Mononuclear cell (primary cell): ENCODE measurements at regions not wholly inside any gene's neighbourhood (a gene's known extent, or its start where the extent isn't known, plus 50 kb on each side); places are given as distances from the start of the nearest gene placed in this dataset.

ENCODE experiments used
- H3K27me3 ChIP-seq: 2 replicates; pipeline ENCODE4 v1.6.0; 2011; ENCODE audit warnings: low read length, control low read depth; ENCODE audit not compliant: insufficient read depth
- H3K4me1 ChIP-seq: 2 replicates; pipeline ENCODE4 v1.5.1; 2011; ENCODE audit warnings: mild to moderate bottlenecking, low read length, control low read depth; ENCODE audit not compliant: insufficient read depth
- H3K4me3 ChIP-seq: 2 replicates; pipeline ENCODE4 v1.5.1; 2011; ENCODE audit warnings: mild to moderate bottlenecking, low read length, moderate library complexity
- H3K9me3 ChIP-seq: 2 replicates; pipeline ENCODE4 v1.5.1; 2011; ENCODE audit warnings: low read depth, mild to moderate bottlenecking, control low read depth, low read length

DNA sequence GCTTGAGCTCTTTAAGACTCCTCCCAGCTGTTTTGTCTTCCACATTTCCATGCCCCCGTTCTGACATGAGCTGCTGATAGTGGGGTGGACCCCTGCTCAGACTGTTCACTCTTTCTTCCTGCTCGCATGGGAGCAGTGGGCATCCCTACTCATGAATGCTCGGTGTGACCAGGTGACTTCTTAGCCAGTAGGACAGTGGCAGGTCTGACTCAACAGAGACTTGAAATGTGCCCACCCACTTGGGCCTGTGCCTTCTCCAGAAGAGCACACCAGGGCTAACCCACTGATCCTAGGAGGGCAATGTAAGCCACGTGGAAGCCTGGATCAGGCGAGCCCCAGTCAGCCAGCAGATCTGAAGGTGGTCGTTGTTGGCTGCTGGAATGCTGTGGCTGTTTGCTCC is 582.0 kb downstream of the QKI start:
- peaks cover 5% of the 10 kb centered on the region for H3K27me3 ChIP-seq
- no peaks in the 10 kb centered on the region for H3K4me1 ChIP-seq
- H3K4me3 ChIP-seq: no peak overlapping the region
- H3K9me3 ChIP-seq: no peaks in the 10 kb centered on the region

DNA sequence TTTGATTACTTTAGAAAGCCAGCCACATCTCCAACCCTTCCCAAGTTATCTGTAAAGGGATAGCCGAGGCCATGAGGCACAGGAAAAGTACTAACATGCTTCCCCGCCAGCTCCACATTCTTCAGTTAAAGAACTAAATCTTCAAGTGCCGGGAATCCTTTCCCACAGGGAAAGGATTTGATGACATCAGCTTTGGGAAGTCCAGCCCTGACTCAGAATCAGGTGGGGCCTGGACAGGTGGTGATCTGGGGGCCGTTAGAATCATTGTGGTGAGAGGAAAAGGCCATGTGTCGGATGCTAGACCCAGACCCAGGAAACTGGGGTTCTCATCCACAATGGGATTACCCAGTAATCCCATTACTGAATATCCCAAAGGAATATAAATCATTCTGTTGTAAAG is 580.0 kb downstream of the QKI start:
- Histone ChIP-seq H3K9me3 (no peaks in the 10 kb centered on the region), H3K27me3 (peaks cover 3% of the 10 kb centered on the region), H3K4me1 (no peaks in the 10 kb centered on the region), H3K4me3 (no peak overlapping the region)

DNA sequence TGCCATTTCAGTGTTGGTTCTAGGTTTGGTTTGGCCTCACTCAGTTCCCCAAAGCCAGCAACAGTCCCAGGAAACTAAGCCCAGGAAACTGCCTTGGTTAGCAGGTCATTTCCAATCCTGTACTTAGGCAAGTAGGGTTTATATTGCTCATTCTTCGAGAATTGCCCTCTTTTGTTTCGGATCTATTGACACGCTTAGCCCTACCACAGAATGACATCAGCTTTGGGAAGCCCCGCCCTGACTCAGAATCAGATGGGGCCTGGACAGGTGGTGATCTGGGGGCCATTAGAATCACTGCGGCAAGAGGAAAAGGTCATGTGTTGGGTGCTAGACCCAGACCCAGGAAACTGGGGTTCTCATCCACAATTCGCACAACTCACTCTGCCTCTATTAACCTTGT is 578.2 kb downstream of the QKI start:
- Histone ChIP-seq H3K9me3 (no peaks in the 10 kb centered on the region), H3K4me1 (no peaks in the 10 kb centered on the region), H3K4me3 (no peak overlapping the region), H3K27me3 (no peaks in the 10 kb centered on the region)

DNA sequence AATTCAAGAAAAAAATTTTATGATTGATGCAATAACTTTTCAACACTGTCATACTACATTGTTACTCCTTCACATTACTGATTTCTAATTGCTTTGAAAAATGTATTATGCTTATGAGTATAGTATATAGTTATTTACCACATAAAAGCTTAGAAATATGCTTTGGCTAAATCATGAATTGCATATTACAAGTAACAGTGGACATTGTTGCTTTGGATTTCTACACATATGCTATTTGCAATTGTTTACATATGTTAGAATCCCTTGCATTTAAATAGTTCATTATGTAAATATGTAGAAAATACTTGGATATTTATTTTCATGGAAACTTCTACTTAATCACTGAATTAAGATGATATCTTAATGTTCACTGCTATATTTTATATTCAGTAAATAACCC is 577.5 kb downstream of the QKI start:
- Histone ChIP-seq H3K9me3 (no peaks in the 10 kb centered on the region), H3K4me1 (no peaks in the 10 kb centered on the region), H3K4me3 (no peak overlapping the region), H3K27me3 (no peaks in the 10 kb centered on the region)

DNA sequence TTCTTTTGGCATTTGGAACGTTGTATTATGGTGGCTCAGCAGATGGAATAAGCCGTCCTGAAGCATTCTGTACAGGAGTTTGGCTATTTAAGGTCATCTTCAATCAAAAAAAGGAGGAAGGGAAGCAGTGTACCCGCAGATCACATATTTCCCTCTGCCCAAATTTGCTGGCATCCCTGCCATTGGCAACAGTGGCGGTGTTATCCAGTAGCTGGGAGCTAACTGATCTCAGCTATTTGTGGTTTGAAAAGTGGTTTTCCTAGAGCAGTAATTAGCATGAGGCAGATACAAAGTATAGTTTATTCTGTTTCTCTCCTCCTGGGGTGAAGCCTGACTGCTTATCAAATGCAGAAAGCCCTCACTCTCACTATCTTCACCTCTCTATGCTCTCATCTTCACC is 576.8 kb downstream of the QKI start:
- Histone ChIP-seq H3K4me3 (no peak overlapping the region), H3K4me1 (no peaks in the 10 kb centered on the region)

DNA sequence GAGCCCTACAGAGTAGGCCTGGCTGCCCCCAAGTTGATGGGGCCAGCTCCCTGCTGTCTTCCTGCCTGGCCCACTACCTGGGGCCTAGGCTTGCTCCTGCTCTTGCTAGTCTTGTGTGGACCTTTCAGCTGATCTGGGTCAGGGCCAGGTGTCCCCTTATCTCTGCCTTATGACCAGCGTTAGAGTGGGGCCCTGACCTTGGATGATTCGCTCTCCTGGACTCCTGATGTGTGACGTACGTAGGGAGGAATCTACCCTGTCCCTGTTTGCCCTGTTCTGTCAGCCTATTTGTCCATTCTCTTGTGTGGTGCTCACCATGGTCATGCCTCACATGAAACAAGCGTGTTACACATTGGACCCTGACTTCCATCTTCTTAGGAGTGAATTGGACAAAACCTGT is 571.8 kb downstream of the QKI start:
- H3K27me3 ChIP-seq: no peaks in the 10 kb centered on the region
- no peaks in the 10 kb centered on the region for H3K4me1 ChIP-seq
- no peak overlapping the region for H3K4me3 ChIP-seq
- H3K9me3 ChIP-seq: no peaks in the 10 kb centered on the region

More for the DNA sequence above, 576.8 kb downstream of the QKI start:
- Histone ChIP-seq H3K9me3 (no peaks in the 10 kb centered on the region), H3K27me3 (no peaks in the 10 kb centered on the region)

DNA sequence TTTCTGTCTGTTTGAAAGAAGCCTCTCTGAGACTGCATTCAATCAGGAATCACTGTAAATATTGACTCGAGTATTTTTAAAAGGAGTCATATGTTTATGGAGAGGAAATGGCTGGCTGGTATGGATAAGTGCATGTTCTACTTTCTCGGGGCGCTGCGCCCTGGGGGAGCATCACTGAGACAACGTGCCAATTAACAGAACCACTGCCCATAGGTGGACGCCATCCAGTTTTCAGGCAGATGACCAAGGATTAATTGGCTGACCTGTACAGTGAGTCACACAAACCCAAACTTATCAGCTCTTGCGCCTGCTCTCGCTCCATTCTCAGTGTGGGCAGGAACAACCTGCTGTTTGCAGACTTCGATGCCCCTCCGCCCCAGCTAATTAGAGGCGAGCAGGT is 571.2 kb downstream of the QKI start:
- no peak overlapping the region for H3K4me3 ChIP-seq
- H3K9me3 ChIP-seq: no peaks in the 10 kb centered on the region
- no peaks in the 10 kb centered on the region for H3K27me3 ChIP-seq
- H3K4me1 ChIP-seq: no peaks in the 10 kb centered on the region

DNA sequence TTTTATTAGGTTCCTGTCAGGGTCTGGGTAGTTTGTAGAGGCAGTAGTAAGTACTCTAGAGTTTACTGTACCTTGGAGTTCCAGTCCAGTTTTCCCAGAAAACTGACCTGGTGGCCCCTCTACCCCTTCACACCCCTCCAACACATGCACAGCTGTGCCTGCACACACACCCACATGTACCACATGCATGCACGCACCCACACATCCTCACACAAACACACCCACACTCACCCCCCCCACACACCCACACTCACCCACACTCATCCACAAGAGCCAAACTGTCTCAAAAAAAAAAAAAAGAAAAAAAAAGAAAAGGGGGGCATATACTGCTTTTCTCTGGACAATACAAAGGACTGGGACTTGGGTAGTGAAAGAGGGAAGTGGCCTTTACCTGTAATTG is 570.5 kb downstream of the QKI start:
- no peaks in the 10 kb centered on the region for H3K9me3 ChIP-seq
- no peaks in the 10 kb centered on the region for H3K27me3 ChIP-seq
- no peaks in the 10 kb centered on the region for H3K4me1 ChIP-seq
- H3K4me3 ChIP-seq: no peak overlapping the region

DNA sequence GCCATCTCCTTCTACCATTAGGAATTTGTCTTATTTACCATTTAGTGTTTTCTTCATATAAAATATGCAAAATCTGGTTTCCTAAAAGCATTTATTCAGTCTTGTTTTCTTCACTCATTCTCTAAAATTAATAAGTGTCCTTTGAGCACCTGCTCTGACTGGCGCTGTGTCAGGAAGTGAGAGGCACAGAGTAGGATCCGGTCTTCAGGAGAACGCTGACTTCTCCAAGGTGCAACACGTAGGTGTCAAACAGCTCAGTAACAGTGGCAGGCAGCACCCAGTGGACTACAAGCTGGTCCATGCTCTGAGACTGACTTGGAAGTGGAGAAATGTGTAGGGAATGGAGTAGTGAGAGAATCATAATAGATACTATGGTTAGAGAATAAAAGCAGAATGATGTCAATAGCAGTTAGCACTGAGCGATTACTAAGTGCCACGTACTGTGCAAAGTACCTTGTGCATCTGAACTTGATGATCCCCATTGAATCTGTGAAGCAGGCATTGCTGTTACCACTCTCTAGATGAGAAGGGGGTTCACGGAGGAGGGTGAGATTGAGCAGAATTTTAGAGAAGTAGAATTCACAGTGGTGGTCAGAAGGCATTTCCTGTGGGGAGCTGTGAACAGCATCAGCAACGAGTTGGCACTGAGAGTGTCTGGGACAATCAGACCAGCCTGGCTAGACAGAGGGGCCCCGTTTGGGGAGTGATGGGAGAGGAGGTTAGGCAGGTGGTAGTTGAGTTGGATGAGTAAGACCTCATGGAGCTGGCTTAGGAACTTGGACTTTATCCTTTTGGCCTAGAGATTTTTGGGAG is 569.8 kb downstream of the QKI start:
- Histone ChIP-seq H3K4me3 (no peak overlapping the region), H3K9me3 (no peaks in the 10 kb centered on the region), H3K4me1 (no peaks in the 10 kb centered on the region), H3K27me3 (no peaks in the 10 kb centered on the region)

DNA sequence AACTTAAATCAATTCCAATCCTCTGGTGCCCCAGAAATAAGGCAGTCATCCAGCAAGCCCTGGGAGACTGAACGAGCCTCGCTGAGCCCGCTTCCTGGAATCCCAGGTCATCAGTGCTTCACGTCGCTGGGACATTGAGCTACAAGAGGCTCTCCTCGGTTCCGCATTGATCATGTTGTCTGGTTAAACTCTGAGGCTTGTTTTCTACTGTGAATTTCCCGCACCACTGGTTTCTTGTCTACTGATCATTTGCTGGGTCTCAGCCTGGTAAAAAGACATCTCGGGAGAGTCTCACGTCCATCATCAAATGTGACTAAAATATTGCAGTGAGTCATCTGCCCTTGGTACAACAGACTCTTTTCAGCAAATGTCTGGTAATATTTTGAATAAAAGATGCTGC is 569.2 kb downstream of the QKI start:
- H3K4me1 ChIP-seq: no peaks in the 10 kb centered on the region

DNA sequence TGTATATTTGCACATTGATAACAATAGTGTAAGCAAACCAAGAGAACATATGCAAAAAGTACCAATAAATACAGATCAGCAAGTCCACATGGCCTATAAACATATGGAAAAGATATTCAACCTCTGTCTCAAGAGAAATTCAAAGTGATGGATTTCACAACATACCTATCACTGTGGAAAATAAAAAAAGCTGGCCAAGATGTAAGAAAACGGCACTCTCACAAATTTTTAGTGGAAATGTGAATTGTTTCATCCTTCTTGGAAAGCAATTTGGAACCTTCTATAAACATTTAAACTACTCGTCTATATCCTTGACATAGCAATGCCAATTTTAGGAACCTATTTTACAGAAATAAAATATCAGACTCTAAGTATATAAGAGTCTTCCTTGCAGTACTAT is 559.8 kb downstream of the QKI start:
- no peak overlapping the region for H3K4me3 ChIP-seq
- H3K27me3 ChIP-seq: no peaks in the 10 kb centered on the region
- no peaks in the 10 kb centered on the region for H3K9me3 ChIP-seq
- no peaks in the 10 kb centered on the region for H3K4me1 ChIP-seq

More for the DNA sequence above, 569.2 kb downstream of the QKI start:
- Histone ChIP-seq H3K4me3 (no peak overlapping the region), H3K27me3 (no peaks in the 10 kb centered on the region), H3K9me3 (no peaks in the 10 kb centered on the region)

DNA sequence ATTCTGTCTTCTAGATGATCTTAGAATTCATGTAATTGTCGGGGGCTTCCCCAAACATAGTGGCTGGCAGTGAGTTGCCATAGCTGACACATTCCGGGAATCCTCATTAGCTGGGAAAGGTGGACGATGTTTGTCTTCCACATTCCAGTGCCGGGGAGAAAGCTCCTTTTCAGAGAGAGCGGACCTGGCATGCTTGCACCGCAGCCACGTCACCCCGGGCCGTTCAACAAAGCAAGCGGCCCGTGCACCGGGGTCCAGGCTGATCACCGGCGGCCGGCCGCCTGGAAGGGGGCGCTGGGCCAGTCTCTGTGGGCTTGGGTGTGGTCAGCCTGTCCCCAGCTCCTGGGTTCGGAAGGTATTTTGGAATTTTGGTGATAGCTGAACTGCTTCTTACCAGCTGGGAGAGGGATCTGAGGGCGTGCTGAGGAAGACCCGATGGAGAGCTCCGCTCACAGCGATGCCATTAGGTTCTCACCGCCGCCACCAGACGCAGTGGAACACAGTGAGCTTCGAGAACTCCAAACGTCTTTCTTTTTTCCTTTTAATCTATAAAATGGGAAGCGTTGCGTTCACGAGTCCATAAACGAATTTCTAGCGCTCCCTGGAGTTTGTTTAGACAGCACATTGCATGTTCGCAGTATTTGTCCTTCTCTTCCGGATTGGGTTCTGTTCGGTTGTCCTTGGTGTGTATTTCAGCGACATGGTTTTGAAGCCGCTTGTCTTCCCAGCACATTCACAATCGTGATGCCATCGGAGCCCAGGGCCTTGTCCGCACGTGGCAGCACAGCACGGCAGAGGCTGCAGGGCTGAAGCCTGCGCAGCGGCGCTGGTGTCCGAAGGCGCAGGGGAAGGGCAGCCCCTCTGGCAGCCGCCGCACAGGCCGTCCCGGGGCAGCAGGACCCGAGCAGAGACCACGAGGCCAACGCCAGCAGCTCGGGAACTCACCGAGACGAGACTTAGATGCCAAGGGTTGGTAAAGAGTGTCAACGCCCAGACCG is 557.6 kb downstream of the QKI start:
- Histone ChIP-seq H3K27me3 (no peaks in the 10 kb centered on the region), H3K9me3 (no peaks in the 10 kb centered on the region), H3K4me3 (no peak overlapping the region), H3K4me1 (no peaks in the 10 kb centered on the region)

DNA sequence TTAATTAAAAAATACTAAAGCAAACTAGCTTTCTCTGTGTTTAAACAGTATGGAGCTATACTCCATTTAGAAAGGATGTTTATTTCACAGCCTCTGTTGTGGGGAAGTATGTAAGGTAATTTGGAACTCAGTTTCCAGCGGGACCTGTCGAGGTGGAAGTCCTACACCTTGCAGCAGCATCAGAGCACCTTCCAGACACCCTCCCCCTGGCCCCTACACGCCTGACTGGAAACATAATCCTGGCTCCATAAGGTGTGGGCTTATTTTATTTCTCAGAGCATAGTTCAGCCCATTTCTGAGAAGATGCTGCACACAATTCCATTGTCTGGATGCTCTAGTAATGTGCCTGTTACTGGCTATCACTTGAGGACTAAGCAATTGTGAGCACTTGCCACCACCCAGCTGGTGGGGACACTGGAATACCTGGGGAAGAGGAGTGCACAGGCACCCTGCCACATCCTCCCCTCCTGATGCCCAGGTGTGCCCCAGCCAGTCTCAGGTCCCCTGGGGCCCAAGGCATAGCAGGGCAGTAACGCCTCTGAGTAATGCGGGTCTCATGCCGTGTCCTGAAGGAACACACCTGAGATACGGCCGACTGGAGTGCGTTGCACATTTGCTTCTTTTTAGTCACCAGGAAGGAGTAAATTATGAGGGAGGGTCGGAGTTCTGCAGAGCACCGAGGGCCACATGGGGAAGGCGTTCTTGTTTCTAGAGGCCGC is 556.5 kb downstream of the QKI start:
- no peaks in the 10 kb centered on the region for H3K9me3 ChIP-seq
- H3K4me3 ChIP-seq: no peak overlapping the region
- no peaks in the 10 kb centered on the region for H3K4me1 ChIP-seq
- H3K27me3 ChIP-seq: no peaks in the 10 kb centered on the region

DNA sequence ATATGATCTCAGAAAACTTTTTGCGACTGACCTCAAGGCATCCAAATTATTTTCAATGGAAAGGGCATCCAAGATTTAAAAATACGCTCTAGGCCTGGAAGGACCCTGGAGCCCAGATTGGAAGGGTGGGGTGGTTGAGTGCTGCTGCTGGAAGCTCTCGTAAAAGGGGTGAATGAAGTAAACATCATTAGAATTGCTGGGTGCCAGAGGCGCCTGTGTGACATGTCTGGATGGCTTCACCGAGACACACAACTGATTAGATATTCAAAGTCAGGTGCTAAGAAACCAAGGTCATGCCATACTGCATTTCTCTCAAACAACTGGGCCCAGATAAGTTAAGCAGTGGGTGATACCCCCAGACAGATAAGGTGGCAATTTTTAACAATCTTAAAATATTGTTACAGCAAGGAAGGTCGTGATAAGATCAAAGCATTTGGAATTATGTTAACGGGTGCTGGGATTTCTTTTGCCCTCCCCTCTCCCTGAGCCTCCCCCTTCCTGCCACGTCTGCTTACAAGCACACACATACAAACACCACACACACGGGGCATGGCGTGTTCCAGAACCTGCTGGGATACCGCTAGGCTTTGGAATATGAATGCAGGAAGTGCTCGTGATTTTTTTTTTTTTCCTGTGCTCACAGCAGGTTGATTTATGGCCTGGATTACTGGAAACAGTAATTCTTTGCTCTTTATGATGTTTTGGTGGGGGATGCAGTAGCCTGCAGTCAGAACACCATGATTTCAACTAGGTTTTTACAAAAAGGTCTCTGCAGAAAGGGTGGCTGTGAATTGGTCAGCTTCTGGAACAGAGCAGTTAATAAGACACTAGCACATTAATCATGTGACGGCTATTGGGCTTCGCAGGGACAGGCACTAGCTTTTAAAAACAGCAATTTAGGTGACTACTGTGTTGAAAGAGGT is 551.2 kb downstream of the QKI start:
- no peaks in the 10 kb centered on the region for H3K4me1 ChIP-seq
- H3K4me3 ChIP-seq: no peak overlapping the region
- H3K27me3 ChIP-seq: no peaks in the 10 kb centered on the region
- H3K9me3 ChIP-seq: no peaks in the 10 kb centered on the region
